HG02973 (cell line): ENCODE measurements at regions not wholly inside any gene's neighbourhood (a gene's known extent, or its start where the extent isn't known, plus 50 kb on each side); places are given as distances from the start of the nearest gene placed in this dataset.

Experiments used
- ATAC-seq: cut with Tn5 transposase; IDR thresholded peaks from one replicate; pipeline ENCODE4 v1.9.1; 2021; ENCODE audit warnings: moderate library complexity; ENCODE audit not compliant: unreplicated experiment

DNA sequence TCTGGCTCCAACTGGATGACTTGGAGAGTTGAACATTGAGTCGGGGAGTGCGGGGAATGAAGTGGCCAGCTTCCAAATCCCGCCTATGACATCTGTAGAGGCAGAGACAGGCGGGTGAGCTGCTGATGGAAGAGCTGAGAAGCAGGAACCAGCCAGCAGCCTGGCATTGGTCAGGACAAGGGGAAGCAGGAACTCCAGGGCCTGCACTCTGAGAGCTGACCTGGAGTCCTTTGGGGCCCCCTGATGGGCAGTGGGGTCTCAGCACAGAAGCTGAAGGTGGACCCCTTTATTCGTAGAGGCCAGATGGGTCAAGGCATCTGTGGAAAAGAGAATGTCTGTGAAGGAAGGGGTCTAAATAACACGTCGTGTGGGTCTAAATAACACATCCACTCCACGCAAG lies 57.0 kb downstream of the SEC61G start:
- ATAC-seq, result no peak

DNA sequence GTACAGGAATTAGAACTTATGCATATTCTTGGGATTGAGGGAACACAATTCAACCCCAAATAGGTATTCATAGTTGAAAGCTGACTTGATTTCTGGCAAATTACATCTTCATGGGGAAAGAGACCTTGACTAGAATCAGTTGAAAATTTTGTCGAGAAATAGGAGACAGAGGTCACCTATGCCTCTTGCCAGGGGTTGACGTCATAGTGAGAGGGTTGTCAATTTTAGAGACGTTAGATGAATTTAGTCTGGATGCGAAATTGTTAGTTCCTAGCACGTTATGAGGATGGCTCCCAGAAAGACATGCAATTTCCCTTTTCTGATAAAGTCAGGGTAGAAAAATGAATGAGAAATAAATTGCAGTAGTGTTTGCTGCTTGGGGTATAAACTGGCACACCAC lies 59.3 kb downstream of the SEC61G start:
- ATAC-seq, result no peak

DNA sequence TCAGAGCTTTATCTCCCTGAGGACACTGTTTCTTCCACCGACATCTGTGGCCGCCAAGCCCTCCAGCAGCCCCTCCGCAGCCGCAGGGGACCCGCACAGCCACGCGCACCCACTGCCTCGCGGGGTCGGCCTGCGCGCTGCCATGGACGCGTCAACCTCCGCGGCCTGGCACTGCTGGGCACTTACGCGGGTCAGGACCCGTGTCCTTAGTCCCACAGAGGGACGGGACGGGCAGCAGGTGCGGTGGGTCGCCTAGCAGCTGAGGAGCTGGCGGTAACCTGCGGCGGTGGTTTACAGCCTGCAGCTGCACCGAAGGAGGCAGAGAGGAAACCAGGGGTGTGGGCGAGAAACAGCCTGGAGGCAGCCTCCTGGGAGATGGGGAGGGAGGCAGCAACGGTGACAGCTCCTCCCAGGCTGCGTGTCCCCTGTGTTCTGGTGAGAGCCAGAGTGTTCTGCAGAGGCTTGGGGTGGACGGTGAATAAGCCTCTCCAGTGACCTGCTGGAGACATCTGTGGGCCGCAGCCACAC lies 61.3 kb downstream of the SEC61G start:
- no peak for ATAC-seq

DNA sequence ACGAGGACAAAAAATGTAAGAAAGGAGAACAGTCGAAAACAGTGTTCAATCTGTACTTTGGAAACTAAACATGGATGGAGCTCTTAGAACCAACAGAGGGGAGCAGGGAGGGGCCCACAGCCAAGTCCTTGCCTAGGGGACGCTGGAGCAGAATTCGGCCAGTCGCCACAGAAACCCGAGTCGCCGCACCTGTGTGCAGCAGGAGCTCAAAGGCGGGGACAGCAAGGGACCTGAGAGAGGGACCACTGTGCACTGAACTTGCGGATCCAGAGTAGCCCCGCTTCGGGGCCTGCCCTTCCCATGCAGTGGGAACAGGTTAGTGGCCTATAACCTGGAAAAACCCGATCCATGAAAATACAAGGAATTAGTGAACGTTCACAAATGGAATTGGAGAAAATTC lies 68.1 kb downstream of the SEC61G start:
- no peak for ATAC-seq

DNA sequence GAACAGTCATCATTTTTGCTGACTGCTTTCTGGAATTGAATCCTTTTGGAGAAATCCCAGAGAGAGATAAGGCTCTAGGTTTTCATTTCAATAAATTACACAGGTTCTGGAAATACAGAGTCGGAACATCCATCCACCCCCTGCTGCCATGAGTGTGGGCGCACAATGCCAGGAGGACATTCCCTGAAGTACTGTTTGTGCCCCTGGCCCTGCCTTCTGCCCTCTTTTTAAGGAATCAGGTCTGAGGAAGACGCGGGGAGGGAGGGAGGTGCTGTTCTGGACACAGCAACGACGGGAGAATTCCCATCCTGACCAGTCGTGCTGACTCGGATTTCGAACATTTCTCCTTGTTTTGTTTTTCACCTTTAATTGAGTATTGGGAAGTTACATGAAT lies 69.0 kb downstream of the SEC61G start:
- ATAC-seq, result no peak

- ATAC-seq, result no peak
Measured at GRCh38 chr7:54689394-54690049, 69.5 kb downstream of the SEC61G start.

GRCh38 chr7:54687462-54688212 lies 71.4 kb downstream of the SEC61G start:
- no peak for ATAC-seq

DNA sequence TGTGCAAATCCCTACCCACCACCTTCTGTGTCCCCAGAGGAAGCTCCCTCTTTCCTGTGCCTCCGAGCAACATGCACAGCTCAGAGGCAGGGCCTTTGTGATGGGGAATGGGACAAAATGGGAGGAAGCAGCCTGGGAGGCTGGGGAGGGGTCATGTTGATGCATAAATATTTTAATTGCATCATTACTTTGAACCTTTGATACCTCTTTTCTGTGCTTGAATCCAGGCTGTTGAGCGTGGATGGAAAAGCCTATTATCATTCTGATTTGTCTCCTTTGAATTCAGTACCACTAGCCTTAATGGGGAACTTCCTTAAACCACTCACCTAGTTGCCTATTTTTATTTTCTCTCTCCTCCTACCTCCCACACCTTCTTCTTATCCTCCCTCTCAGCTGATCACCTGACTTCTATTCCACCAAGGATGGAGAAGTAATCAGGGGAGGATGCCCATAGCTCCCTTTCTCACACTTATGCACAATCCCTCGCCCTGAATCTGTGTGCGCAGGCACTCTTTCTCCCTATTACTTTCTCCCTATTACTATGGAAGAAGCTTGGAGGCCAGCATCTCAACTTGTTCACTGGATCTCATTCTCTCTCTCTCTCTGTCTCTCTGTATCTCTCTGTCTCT lies 78.5 kb downstream of the SEC61G start:
- ATAC-seq, result no peak

DNA sequence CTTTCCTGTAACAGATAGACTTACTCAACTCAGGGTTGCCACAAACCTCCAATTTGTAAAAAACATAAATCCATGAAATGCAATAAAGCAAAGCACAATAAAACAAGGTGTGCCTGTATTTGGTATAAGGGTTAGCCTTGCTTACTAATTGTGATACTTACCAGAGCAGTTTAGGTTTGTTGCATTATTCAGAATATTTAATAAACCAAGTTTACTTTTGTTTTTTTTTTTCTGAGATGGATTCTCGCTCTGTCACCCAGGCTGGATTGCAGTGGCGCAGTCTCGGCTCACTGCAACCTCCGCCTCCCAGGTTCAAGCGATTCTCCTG lies 79.6 kb downstream of the SEC61G start:
- ATAC-seq, result no peak

- no peak for ATAC-seq
Measured at GRCh38 chr7:54678763-54679489, 80.1 kb downstream of the SEC61G start.

DNA sequence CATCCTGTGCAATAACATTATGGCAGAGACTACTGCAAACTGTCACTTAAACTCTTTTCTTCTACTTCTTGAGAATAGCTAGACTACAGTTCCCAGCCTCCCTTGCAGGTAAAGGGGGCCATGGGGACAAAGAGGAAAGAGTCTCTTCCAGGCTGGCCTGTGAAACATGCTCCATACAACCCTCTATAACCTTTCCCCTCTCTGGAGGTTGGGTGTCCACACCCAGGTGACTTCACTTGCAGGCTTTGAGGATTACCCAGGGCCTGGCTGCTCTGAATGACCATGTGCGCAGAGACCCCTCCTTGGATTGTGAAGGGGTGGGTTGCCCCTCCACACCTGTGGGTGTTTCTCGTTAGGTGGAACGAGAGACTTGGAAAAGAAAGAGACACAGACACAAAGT lies 84.1 kb downstream of the SEC61G start:
- no peak for ATAC-seq

DNA sequence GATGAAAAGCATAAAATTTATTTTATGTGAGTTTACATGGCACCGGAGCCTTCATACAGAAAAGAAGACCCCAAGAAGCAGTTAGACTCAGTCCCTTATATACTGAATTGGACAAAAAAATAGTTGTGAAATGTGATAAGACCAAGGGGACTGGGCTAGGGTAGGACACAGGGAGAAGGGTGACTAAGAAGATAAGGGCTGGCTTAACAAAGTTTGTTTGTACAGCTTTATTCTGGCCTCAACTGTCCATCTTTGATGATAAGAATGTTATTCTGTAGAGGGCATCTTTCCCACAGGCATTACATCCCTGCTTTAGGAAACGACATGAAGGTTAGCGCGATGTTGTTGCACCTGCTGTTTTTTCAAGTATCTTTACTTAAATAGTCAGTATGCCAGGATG lies 86.5 kb downstream of the SEC61G start:
- ATAC-seq, result no peak

- ATAC-seq, result peak; percentile 78
Measured at GRCh38 chr7:54664235-54665228, 94.5 kb downstream of the SEC61G start.

GRCh38 chr7:54663603-54664234 lies 95.3 kb downstream of the SEC61G start:
- ATAC-seq, result no peak

DNA sequence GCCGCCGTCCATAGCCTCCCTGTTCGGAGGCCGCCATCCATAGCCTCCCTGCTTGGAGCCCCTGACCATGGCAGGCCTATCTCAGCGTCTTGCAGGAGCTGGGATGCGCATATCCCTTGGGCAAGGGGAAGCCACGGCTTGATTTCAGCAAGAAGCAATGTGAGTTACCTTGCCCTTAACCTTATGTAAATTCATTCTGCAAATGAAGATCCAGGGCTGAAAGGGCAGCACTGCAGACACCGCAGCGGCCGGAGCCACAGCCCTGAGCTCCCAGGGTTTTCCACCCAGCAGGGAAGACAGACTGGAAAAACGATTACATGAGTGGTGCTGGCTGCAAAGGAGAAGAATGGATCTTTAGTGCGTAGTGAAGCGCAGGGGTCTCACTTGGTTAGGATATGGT lies 95.8 kb downstream of the SEC61G start:
- no peak for ATAC-seq

DNA sequence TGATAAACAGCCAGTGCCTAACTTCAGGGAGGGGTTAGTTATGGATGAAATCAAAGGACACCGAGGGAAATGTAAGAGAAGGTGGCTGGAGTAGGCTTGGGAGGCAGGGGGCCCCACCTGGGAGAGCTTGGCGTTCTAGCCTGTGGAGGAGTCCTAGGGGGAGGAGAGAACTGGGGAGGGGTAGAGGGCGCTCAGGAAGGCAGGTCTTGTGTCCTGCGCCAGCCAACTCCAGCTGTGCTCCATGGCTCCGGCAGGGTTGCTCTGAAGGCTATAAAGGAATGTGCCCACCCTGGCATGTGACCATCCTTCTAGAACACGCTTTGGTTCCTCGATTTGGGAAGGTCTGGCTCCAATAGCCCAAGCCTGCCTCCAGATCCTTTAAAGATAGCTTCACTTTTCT lies 96.3 kb downstream of the SEC61G start:
- no peak for ATAC-seq

DNA sequence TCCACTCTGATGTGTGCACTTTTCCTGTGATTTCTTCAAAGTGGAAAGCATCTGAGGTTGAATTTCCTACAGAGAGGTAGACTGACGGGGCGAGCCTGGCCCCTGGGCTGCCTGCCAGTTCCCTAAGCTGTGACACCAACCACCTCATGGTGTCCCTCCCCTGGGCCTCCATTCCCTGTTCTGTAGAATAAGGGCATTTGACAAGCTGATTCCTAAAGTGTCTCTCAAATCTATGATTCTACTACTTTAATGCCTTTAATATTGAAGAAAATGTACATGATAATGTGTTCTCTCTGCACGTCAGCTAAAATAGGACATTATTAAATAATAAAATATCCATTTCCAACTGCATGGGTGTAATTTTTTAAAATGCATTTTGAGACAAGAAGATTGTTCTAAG lies 105.1 kb downstream of the SEC61G start:
- ATAC-seq, result no peak

DNA sequence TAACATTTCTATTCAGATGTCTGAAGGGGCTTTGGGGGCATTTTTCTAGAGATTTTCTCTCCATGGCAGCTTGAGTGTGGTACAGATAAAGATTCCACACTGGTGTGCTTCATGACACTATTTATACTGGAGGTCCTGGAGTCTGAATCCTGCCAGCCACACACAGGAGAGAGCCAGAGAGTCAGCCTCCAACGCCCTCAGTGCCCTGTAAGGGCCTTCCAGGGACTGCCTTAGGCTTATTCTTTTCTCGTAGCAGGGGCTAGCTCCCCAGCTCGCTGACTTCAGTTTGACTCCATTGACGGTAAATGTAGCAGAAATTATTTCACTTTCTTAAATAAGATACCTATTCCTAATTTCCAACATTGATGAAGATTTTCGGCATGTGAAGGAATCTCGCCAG lies 100.9 kb downstream of the VSTM2A start:
- no peak for ATAC-seq

DNA sequence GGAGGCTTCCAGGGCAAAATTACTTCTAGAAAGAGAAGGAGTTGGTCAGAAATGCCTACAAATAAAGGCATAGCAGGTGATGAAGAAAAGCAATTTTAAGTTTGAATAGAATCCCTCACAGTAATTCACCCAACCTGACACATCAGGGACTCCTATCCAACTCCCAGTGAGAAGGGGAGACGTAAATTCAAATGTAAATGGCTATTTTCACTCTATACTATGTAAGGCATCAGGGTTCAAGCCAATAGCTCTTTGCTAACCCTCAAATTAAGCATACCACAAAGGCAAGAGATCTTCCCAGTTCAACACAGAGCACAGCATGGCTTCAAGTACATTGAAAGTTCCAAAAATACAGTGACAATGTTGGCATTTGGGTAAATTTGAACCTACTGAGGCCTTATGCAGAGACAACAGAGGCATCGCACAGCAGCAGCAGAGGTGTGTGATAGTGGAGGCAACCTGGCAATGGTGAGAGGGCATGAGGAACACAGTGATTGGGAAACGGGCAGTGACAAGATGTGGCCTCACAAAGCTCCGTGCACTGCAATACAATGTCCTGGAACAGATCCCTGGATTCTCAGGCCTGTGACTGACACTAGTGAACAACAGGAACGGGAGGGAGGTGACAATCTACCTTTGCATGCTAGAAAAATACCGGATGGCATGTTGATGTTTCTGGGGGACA lies 95.7 kb downstream of the VSTM2A start:
- no peak for ATAC-seq
